Subcutaneous abdominal adipose tissue (tissue), 5 donors: ENCODE measurements at regions not wholly inside any gene's neighbourhood (a gene's known extent, or its start where the extent isn't known, plus 50 kb on each side); places are given as distances from the start of the nearest gene placed in this dataset.

Experiments used
- H3K27ac ChIP-seq: one replicate; pipeline ENCODE4 v1.7.0; 2013; ENCODE audit warnings: low read depth, mild to moderate bottlenecking, inconsistent platforms, low read length, moderate library complexity
- H3K27me3 ChIP-seq, 5 donors: one replicate each; pipeline ENCODE4 v1.7.0; 2013; ENCODE audit warnings: low read length in 5 of 5, inconsistent platforms in 1 of 5; ENCODE audit not compliant: control insufficient read depth in 5 of 5, insufficient read depth in 4 of 5
- H3K36me3 ChIP-seq, 5 donors: one replicate each; pipeline ENCODE4 v1.7.0; 2013; ENCODE audit warnings: low read length in 5 of 5; ENCODE audit not compliant: control insufficient read depth in 5 of 5, insufficient read depth in 5 of 5
- H3K4me1 ChIP-seq, 5 donors: one replicate each; pipeline ENCODE4 v1.7.0; 2013; ENCODE audit warnings: low read length in 5 of 5, mild to moderate bottlenecking in 3 of 5, moderate library complexity in 1 of 5; ENCODE audit not compliant: control insufficient read depth in 5 of 5, insufficient read depth in 5 of 5
- H3K4me3 ChIP-seq, 5 donors: one replicate each; pipeline ENCODE4 v1.7.0; 2013; ENCODE audit warnings: low read length in 5 of 5, low read depth in 1 of 5
- H3K9ac ChIP-seq, 5 donors: one replicate each; pipeline ENCODE4 v1.7.0; 2013; ENCODE audit warnings: low read length in 5 of 5, mild to moderate bottlenecking in 4 of 5, moderate library complexity in 3 of 5
- H3K9me3 ChIP-seq, 5 donors: one replicate each; pipeline ENCODE4 v1.7.0; 2013; ENCODE audit warnings: low read length in 5 of 5; ENCODE audit not compliant: control insufficient read depth in 5 of 5
- donor health status: healthy.
- donor health status: healthy.
- donor health status: healthy.
- donor health status: healthy.
- donor health status: healthy.

DNA sequence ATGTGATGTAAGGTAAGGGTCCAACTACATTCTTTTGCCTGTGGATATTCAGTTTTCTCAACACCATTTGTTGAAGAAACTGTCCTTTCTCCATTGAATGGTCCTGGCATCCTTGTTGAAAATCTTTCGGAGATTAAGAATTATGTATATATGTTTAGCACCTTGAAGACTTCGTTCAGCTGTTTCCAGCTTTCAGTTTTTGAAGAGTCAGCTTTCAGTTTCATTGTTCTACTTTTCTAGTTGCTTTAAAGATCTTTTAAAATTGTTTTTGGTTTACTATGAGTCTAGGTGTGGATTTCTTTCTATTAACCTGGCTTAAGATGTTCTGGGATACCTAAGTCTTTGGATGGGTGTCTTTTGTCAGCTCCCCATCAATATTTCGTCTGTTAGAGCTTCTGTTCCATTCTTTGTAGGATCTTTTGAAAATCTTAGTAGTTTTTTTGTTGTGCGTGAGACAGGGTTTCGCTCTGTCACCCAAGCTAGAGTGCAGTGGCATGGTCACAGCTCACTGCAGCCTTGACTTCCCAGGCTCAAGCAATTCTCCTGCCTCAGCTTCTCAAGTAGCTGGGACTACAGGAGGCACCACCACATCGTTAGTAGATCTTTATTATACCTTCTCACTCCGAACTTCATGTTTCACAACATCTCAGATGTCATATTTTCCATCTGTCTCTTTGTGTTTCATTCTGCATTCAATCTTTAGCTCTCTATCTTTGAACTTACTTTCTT lies 353.5 kb upstream of the B3GALT2 start:
- Histone ChIP-seq H3K36me3 (no peaks in the 10 kb centered on the region), H3K9ac (no peak overlapping the region), H3K27me3 (no peaks in the 10 kb centered on the region), H3K9me3 (no peaks in the 10 kb centered on the region), H3K4me3 (no peak overlapping the region), H3K27ac (no peak overlapping the region), H3K4me1 (peaks cover 0 to 2% (median 0%) of the 10 kb centered on the region in 5 donors)

DNA sequence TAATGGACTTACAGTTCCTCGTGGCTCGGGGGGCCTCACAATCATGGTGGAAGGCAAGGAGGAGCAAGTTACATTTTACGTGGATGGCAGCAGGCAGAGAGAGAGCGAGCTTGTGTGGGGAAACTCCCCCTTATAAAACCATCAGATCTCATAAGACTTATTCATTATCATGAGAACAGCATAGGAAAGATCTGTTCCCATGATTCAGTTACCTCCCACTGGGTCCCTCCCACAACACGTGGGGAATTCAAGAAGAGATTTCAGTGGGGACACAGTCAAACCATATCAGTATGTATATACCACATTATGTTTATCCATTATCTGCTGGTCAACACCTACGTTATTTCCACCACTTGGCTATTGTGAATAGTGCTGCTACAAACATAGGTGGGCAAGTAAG lies 352.3 kb upstream of the B3GALT2 start:
- no peaks in the 10 kb centered on the region for H3K36me3 ChIP-seq
- H3K4me1 ChIP-seq = peaks cover 0 to 5% (median 0%) of the 10 kb centered on the region in 5 donors
- no peaks in the 10 kb centered on the region for H3K27me3 ChIP-seq
- H3K9me3 ChIP-seq = no peaks in the 10 kb centered on the region
- no peak overlapping the region for H3K4me3 ChIP-seq
- H3K9ac ChIP-seq = no peak overlapping the region
- no peak overlapping the region for H3K27ac ChIP-seq

DNA sequence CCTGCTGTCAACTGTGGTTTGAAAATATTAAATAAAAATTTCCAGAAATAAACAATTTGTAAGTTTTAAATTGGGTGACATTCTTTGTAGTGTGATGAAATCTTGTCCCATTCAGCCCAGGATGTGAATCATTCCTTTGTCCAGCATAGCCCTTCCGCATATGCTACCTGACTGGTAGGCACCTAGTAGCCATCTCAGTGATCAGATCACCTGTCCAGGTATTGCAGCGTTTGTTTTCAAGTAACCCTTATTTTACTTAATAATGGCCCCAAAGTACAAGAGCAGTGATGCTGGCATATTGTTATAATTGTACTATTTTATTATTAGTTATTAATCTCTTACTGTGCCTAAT lies 351.6 kb upstream of the B3GALT2 start:
- H3K27ac ChIP-seq = no peak overlapping the region

DNA sequence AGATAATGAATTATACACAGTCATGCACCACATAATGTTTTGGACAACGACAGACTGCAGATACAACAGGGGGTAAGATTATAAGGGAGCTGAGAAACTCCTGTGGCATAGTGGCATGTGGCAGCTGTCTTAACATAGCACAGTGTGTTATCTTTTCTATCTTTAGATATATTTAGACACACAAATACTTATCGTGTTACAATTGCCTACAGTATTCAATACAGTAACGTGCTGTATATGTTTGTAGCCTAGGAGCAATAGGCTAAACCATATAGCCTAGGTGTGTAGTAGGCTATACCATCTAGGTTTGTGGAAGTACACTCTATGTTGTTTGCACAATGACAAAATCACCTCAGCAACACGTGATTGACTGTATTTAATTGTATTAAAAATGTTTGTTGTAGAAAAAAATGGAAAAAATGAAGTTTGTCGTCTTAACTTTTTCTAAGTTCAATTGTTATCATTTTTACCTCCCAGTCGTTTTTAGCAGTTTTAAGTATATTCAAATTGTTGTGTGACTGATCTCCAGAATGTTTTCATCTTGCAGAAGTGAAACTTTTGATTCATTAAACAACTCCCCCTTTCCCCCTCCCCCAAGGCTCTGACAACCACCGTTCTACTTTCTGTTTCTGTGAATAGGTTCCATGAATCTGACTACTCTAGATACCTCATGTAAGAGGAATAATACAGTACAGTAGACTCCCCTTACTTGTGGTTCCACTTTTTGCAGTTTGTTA lies 351.0 kb upstream of the B3GALT2 start:
- Histone ChIP-seq H3K9ac (no peak overlapping the region), H3K4me1 (peaks cover 0 to 5% (median 0%) of the 10 kb centered on the region in 5 donors), H3K4me3 (no peak overlapping the region), H3K36me3 (no peaks in the 10 kb centered on the region), H3K27me3 (no peaks in the 10 kb centered on the region), H3K9me3 (no peaks in the 10 kb centered on the region), H3K27ac (no peak overlapping the region)

More for the DNA sequence above, 351.6 kb upstream of the B3GALT2 start:
- H3K27me3 ChIP-seq = no peaks in the 10 kb centered on the region
- H3K9me3 ChIP-seq = no peaks in the 10 kb centered on the region
- H3K4me1 ChIP-seq = peaks cover 0 to 5% (median 0%) of the 10 kb centered on the region in 5 donors
- no peaks in the 10 kb centered on the region for H3K36me3 ChIP-seq
- H3K9ac ChIP-seq = no peak overlapping the region
- H3K4me3 ChIP-seq = no peak overlapping the region

DNA sequence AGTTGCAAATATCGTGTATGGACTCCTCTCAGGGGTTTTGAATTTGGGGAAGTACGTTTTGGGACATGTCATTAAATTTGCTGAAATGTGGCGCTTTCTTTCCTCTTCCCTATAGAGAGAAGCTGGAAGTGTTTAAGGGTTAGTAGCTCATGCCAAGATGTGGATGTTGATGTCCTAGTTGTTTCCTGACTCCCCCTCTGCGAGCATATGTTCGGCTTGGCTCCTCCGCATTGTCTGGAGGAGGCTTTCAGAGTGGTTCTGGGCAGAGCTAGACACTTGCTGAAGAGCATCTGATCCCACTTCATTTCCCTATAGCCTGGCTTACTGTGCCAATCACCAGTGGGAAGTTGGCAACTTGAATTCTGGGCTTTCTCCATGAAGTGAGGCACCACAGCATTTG lies 347.4 kb upstream of the B3GALT2 start:
- Histone ChIP-seq H3K27me3 (no peaks in the 10 kb centered on the region), H3K36me3 (no peaks in the 10 kb centered on the region), H3K27ac (no peak overlapping the region), H3K4me3 (no peak overlapping the region), H3K9me3 (no peaks in the 10 kb centered on the region), H3K4me1 (peaks cover 0 to 5% (median 0%) of the 10 kb centered on the region in 5 donors), H3K9ac (no peak overlapping the region)

DNA sequence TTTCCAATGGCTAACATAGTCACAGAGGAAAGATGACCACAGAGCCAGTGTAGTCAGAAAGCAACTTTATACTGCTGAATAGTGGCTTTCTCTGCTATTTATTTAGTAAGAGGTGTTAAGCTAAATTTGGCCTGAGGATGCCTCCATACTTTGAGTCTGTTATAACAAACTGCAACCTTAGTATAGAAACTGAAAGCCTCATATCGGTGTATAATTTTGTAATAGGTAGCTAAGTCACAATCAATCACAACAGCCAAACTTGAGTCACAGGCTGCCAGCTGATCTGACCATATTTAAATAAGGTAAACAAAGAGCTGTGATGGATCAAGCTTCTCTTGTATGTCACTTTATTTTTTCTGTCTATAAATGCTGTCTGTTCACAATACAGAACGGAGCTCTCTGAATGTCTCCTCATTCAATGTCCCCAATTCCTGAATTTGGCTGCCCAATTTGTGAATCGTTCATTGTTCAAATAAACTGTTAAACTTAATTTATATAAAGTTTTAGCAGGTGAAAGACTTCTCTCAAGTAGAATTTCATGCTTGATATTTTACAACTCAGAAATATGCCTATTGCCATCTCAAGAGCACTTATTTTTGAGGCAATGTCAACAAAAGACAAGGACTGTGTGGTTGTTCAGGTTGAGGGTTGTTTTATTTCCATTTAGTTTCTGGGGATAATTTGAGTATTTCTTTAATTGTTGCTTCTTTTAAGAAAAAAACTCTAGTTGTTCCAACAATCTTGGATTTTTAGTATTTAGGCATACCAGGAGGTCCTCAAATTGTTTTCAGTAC lies 339.7 kb upstream of the B3GALT2 start:
- Histone ChIP-seq H3K9me3 (no peaks in the 10 kb centered on the region), H3K27me3 (no peaks in the 10 kb centered on the region), H3K36me3 (no peaks in the 10 kb centered on the region), H3K9ac (no peak overlapping the region), H3K27ac (no peak overlapping the region), H3K4me3 (no peak overlapping the region), H3K4me1 (no peaks in the 10 kb centered on the region)

DNA sequence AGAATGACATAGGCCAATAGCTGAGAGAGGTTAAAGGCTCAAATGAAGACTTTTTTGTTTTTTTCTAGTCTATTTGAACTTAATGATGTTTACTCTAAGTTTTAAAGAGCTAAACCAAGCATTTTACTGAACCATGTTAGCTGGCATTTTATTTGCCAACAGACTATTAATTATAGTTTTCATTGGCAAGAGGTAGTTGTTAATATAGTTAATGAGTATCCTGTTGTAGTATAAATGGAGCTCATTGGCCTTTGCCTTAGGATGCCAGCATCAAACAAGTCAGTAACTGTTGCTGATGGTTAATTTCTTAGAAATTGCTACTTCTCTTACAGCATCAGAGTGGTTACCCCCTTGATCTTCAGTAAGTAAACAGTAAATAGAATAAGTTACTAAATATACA lies 339.0 kb upstream of the B3GALT2 start:
- no peak overlapping the region for H3K9ac ChIP-seq
- H3K27ac ChIP-seq = no peak overlapping the region

DNA sequence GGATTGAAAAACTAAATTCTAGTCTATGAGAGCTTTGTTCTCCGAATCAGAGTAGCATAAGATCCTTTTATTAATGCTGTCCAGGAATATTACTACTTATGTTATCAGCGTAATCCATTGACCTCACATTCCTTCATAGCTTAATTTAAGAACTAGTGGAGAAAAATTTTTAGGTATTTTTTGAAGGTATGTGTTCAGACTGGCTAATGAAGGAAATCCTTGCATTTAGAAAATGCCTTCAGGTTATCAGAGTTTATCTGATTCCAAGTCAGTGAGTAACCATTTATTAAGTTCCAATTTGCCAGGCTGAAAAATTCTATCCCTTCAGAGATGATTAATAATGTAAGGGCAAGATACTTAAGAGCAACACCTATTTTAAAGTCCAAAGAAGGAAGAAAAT lies 338.2 kb upstream of the B3GALT2 start:
- no peaks in the 10 kb centered on the region for H3K27me3 ChIP-seq
- H3K4me3 ChIP-seq = no peak overlapping the region
- H3K9me3 ChIP-seq = no peaks in the 10 kb centered on the region
- no peaks in the 10 kb centered on the region for H3K36me3 ChIP-seq
- no peak overlapping the region for H3K9ac ChIP-seq
- no peak overlapping the region for H3K27ac ChIP-seq
- no peaks in the 10 kb centered on the region for H3K4me1 ChIP-seq

More for the DNA sequence above, 339.0 kb upstream of the B3GALT2 start:
- Histone ChIP-seq H3K36me3 (no peaks in the 10 kb centered on the region), H3K4me1 (no peaks in the 10 kb centered on the region), H3K9me3 (no peaks in the 10 kb centered on the region), H3K27me3 (no peaks in the 10 kb centered on the region), H3K4me3 (no peak overlapping the region)

DNA sequence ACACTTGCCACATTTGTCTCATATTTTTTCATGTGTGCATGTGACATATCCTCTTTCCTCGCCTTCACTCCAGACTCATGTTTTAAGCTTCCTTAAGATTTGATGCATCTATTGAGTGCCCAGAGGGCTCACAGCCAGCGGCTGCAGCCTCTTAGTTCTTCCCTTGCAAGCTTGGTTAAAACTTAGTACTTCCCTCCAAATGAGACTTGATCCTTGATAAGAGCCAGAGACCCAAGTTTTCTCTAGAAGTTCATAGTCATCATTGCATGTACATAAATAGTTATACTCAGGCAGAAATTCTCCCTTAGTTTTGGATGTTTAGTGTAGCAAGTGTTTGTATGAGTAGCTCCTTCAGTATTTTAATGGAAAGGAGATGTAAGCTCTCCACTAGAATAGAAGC lies 337.6 kb upstream of the B3GALT2 start:
- Histone ChIP-seq H3K27ac (no peak overlapping the region), H3K4me1 (no peaks in the 10 kb centered on the region), H3K27me3 (no peaks in the 10 kb centered on the region), H3K4me3 (no peak overlapping the region), H3K9me3 (no peaks in the 10 kb centered on the region), H3K36me3 (no peaks in the 10 kb centered on the region), H3K9ac (no peak overlapping the region)

DNA sequence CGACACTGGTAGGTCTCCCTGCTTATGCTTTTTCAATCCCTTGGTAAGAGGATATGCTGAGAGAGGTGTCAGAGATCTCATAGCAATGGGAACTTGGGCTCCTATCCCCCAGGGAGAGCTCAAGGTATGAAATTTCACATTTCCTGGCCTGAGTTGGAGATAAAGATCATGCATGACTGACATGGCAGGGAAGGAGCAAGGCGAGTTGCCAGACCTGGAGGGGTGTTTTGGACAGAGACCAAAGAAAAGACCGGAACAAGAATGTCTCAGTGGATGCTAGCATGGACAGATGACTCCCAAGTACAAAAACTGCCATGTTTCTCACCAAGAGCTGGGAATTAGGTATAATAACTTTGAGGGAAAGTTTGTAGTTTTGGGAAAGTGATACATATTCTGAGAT lies 334.1 kb upstream of the B3GALT2 start:
- Histone ChIP-seq H3K27ac (no peak overlapping the region), H3K27me3 (no peaks in the 10 kb centered on the region), H3K9me3 (no peaks in the 10 kb centered on the region), H3K9ac (no peak overlapping the region), H3K4me3 (no peak overlapping the region), H3K36me3 (no peaks in the 10 kb centered on the region), H3K4me1 (no peaks in the 10 kb centered on the region)
